Fibroblast of pulmonary artery (primary cell): ENCODE measurements at regions not wholly inside any gene's neighbourhood (a gene's known extent, or its start where the extent isn't known, plus 50 kb on each side); places are given as distances from the start of the nearest gene placed in this dataset.
"Not testable (repeated sequence)": the region's sequence is repeated elsewhere in the genome, so short reads cannot be mapped to it uniquely, and the experiment has no call there.

Experiments used
- DNase-seq: peaks from one replicate; pipeline ENCODE4 v3.0.0-alpha.2; 2010; ENCODE audit warnings: low read depth
- H3K4me3 ChIP-seq: replicated peaks from 2 replicates; pipeline ENCODE4 v1.5.1; 2011; ENCODE audit warnings: low read depth, mild to moderate bottlenecking, control low read depth, low read length, moderate library complexity
- CTCF ChIP-seq: IDR thresholded peaks from 2 replicates; pipeline ENCODE4 v1.5.1; 2011; ENCODE audit warnings: mild to moderate bottlenecking, control low read depth, low read length, inconsistent platforms; ENCODE audit errors: missing control alignments

- no peak for DNase-seq
- no peak for TF ChIP-seq CTCF
- H3K4me3 ChIP-seq, result no peak overlapping the region
Observed at GRCh38 chr15:94858449-94858848, 627.1 kb downstream of the MCTP2 start.

DNA sequence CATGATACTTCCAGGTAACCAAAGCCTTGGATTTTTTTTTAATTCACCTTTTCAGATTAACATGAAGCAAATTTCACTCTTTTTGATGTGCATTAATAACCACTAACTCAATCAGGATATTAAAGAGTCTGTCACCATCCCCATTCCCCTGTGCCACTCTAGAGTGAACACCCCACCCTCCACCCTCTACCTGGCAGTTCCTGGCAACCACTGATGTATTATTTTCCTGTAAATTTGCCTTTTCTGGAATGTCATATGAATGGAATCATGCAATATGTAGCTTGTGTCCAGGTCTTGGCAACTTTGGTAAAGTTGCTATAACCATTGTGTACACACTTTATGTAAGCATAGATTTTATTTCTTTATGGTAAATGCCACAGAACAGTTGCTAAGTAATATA is 627.6 kb downstream of the MCTP2 start:
- TF ChIP-seq CTCF, result no peak
- DNase-seq, result no peak
- no peak overlapping the region for H3K4me3 ChIP-seq

DNA sequence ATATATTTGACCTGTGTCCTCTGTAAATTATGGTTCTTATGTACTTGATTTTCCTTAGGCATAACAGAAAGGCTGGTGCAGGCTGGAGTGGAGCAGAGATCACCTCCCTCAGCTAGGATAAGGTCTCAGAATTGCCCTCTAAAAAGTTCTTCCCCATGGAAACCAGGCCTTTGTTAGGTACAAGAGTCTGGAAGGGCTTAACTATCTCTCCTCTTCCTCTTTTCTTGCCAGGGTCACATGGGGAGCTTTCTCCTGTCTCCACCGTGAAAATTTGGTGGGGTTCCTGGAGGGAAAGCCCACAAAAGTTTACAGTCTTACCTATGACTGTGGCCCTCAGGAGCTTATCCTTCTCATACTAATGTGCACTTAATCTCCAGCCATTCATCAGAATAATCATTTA is 633.2 kb downstream of the MCTP2 start:
- no peak for TF ChIP-seq CTCF
- no peak overlapping the region for H3K4me3 ChIP-seq
- DNase-seq, result no peak

- H3K4me3 ChIP-seq, result not testable (repeated sequence)
Observed at GRCh38 chr15:94868265-94868664, 636.9 kb downstream of the MCTP2 start.

GRCh38 chr15:94875550-94875949 is 644.2 kb downstream of the MCTP2 start:
- no peak overlapping the region for H3K4me3 ChIP-seq
- no peak for TF ChIP-seq CTCF
- DNase-seq, result no peak

More at GRCh38 chr15:94868265-94868664, 636.9 kb downstream of the MCTP2 start:
- DNase-seq, result not testable (repeated sequence)

DNA sequence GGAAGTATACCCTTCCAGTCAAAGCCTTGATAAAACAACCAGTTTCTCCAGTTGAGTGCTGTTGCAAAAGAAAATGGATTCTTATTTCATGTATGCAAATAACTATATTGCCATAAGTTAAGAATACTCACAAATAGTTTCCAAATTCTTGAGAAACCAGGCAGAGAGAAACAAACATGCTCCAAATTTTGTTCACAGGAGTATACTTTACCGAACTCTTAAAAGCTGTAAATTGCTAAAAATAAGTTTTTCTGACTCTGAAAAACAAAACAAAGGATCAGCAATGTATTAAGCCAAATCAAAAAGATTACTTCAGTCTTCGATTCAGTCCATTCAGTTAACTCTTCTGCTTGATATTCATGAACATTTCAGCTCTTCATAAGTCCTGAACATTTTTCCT is 646.5 kb downstream of the MCTP2 start:
- no peak for TF ChIP-seq CTCF
- no peak overlapping the region for H3K4me3 ChIP-seq
- no peak for DNase-seq

DNA sequence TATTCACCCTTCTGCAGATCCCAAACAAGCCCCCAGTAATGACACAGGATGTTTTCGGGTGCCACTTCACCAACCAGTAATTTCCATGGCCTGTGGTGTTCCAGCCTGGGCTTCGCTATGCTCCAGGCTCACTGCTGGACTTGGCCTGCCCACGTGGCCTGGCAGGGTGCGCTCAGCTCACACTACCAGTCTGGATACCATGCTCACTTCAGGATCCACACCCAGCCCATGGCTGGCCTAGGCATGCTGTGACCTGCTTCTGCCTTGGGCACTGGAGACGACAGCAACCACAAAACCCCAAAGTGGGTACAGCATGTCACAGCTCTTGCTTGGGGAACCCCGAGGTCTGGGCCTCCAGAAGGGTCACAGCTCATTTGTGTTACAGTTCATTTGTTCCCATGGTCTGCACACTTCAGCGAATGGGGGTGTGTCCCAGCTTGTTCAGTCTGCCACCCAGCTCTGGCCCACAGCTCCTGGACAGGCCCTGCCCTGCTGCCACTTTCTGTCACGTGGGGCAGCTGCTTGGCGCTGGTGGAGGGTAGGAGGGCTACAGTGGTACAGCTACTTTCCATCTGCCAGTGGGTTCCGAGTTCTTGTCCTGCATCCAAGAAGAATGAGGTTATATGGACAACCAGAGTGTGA is 650.8 kb downstream of the MCTP2 start:
- TF ChIP-seq CTCF, result no peak
- no peak overlapping the region for H3K4me3 ChIP-seq
- no peak for DNase-seq
